Mucosa of stomach (tissue), 1 donor: ENCODE measurements at regions not wholly inside any gene's neighbourhood (a gene's known extent, or its start where the extent isn't known, plus 50 kb on each side); places are given as distances from the start of the nearest gene placed in this dataset.

ENCODE experiments used
- H3K27me3 ChIP-seq: one replicate; pipeline ENCODE4 v1.7.0; 2013; ENCODE audit warnings: mild to moderate bottlenecking, low read length; ENCODE audit not compliant: control insufficient read depth, insufficient read depth
- H3K36me3 ChIP-seq: one replicate; pipeline ENCODE4 v1.7.0; 2013; ENCODE audit warnings: low read length; ENCODE audit not compliant: control insufficient read depth, insufficient read depth
- H3K4me1 ChIP-seq: one replicate; pipeline ENCODE4 v1.7.0; 2013; ENCODE audit warnings: mild to moderate bottlenecking, low read length; ENCODE audit not compliant: control insufficient read depth, insufficient read depth
- H3K4me3 ChIP-seq: one replicate; pipeline ENCODE4 v1.7.0; 2013; ENCODE audit warnings: low read length
- H3K9ac ChIP-seq: one replicate; pipeline ENCODE4 v1.7.0; 2013; ENCODE audit warnings: mild to moderate bottlenecking, low read length, moderate library complexity
- H3K9me3 ChIP-seq: one replicate; pipeline ENCODE4 v1.7.0; 2013; ENCODE audit warnings: mild to moderate bottlenecking, low read length, moderate library complexity; ENCODE audit not compliant: control insufficient read depth
- donor health status: Pancreatic carcinoma.

DNA sequence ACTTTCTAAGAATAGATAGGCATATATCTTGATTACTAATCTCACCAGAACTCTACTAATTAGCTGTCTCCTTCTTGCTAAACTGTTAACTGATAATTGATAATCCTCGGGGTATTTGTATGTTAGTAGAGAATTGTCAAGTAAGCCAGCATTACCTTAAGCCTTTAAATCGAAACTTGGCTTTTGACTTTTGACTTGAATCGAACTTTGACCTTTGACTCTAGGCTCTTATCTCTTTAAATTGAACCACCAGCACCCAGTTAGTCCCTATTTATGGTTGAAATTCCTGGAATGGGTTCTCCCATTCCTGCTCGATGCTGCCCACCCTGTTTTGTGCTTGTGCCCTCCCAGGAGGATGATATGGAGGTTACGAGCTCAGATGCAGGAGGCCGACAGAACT lies 244.4 kb downstream of the TGFB2 start:
- Histone ChIP-seq H3K4me1 (peaks cover 15% of the 10 kb centered on the region), H3K36me3 (no peaks in the 10 kb centered on the region), H3K9ac (no peak overlapping the region), H3K9me3 (no peaks in the 10 kb centered on the region), H3K27me3 (no peaks in the 10 kb centered on the region), H3K4me3 (no peak overlapping the region)

DNA sequence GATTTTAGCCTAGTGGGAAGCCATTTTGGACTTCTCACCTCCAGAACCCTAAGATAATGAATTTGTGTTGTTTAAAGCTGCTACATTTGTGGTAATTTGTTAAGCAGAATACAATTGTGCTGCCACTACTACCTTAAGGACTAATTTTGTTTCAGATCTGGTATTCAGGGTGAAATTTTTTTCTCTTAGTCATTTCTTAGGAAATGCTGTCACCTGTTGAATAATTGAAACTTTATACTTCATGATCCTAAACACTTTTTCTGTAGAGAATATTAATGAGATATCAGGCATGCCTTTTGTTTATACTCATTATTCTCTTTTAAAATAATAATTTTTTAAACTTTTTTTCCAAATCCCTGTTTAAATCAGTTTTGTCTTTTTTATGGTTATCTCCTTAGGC lies 246.8 kb downstream of the TGFB2 start:
- H3K36me3 ChIP-seq: no peaks in the 10 kb centered on the region
- H3K4me1 ChIP-seq: no peaks in the 10 kb centered on the region
- H3K27me3 ChIP-seq: no peaks in the 10 kb centered on the region
- no peak overlapping the region for H3K9ac ChIP-seq
- H3K9me3 ChIP-seq: no peaks in the 10 kb centered on the region
- no peak overlapping the region for H3K4me3 ChIP-seq

DNA sequence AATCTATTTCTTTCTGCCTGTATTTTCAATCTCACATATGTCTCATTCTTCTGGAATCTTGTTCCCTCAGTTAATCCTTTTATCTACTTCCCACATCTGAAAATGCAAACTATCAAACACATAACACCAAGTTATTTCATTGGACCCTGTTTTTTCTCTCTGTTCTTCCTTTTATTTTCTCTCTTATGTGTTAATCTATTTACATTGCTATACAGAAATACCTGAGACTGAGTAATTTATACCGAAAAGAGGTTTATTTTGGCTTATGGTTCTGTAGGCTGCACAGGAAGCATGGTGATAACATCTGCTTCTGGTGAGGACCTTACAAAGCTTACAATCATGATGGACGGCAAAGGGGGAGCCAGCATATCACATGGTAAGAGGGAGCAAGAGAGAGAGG lies 247.6 kb downstream of the TGFB2 start:
- H3K9me3 ChIP-seq: no peaks in the 10 kb centered on the region
- no peak overlapping the region for H3K9ac ChIP-seq
- H3K4me1 ChIP-seq: no peaks in the 10 kb centered on the region
- H3K4me3 ChIP-seq: no peak overlapping the region
- no peaks in the 10 kb centered on the region for H3K27me3 ChIP-seq
- H3K36me3 ChIP-seq: no peaks in the 10 kb centered on the region

GRCh38 chr1:218600968-218601367 lies 255.8 kb downstream of the TGFB2 start:
- no peak overlapping the region for H3K4me3 ChIP-seq
- no peaks in the 10 kb centered on the region for H3K36me3 ChIP-seq
- no peaks in the 10 kb centered on the region for H3K27me3 ChIP-seq
- H3K9ac ChIP-seq: no peak overlapping the region
- no peaks in the 10 kb centered on the region for H3K4me1 ChIP-seq
- no peaks in the 10 kb centered on the region for H3K9me3 ChIP-seq

- Histone ChIP-seq H3K9me3 (no peaks in the 10 kb centered on the region), H3K4me1 (no peaks in the 10 kb centered on the region), H3K27me3 (no peaks in the 10 kb centered on the region), H3K36me3 (no peaks in the 10 kb centered on the region), H3K4me3 (no peak overlapping the region), H3K9ac (no peak overlapping the region)
Measured at GRCh38 chr1:218604217-218604616, 259.1 kb downstream of the TGFB2 start.

DNA sequence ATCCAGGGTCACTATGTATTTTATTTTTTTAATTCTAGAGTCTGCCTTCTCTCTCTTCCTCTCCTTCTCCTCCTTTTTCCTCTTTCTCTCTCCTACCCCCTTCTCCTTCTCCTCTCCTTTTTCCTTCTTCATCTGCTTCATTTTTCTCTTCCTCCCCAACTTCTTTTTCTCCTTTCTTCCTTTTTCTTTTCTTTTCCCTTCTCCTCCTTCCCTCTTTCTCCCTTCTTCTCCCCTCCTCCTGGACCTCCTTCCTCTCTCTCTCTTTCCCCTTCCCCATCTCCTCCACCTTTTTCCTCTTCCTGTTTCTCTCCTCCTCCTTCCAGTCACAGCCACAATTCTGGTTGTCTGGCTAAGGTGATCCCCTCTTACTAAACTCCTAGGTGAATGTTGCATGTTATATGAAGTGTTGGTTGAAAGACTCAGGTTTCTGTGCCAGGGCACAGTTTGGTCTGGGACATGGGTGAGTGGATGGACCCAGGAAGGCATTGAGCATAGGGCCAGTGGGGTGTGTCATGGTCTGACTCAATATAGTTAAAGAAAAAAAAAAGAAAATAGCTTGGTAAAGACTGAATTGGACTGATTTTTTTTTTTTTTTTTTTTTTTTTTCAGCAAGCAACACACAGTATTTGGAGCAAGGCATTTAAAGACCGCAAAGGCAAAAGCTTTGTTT lies 266.9 kb downstream of the TGFB2 start:
- Histone ChIP-seq H3K36me3 (no peaks in the 10 kb centered on the region), H3K9me3 (no peaks in the 10 kb centered on the region), H3K4me3 (no peak overlapping the region), H3K4me1 (peaks cover 3% of the 10 kb centered on the region), H3K9ac (no peak overlapping the region), H3K27me3 (no peaks in the 10 kb centered on the region)

- H3K9me3 ChIP-seq: no peaks in the 10 kb centered on the region
- H3K4me1 ChIP-seq: peaks cover 3% of the 10 kb centered on the region
- H3K27me3 ChIP-seq: no peaks in the 10 kb centered on the region
- no peak overlapping the region for H3K4me3 ChIP-seq
- no peak overlapping the region for H3K9ac ChIP-seq
- H3K36me3 ChIP-seq: no peaks in the 10 kb centered on the region
Measured at GRCh38 chr1:218613105-218613504, 268.0 kb downstream of the TGFB2 start.

DNA sequence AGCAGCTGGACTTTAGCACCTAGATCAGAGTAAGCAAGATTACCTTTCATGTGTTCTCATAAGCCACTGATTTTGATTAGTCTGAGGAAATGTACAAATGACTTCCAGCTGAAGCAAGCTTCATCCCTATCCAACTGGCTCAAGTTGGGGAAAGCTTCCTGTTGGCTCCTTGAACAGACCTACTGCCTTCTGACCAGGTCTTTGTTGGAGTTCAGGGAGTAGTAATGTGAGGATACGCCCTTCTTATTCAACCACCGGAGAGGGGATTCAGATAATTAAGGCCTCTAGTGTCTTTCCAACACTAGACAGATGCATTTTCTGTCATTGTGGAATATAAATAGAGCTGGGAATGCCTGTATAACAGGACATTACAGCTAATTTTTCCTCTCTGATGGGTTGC lies 268.9 kb downstream of the TGFB2 start:
- no peak overlapping the region for H3K9ac ChIP-seq

GRCh38 chr1:218616681-218617080 lies 271.5 kb downstream of the TGFB2 start:
- Histone ChIP-seq H3K36me3 (no peaks in the 10 kb centered on the region), H3K27me3 (no peaks in the 10 kb centered on the region), H3K4me1 (peaks cover 3% of the 10 kb centered on the region), H3K9ac (no peak overlapping the region), H3K9me3 (no peaks in the 10 kb centered on the region), H3K4me3 (no peak overlapping the region)

More for the DNA sequence above, 268.9 kb downstream of the TGFB2 start:
- Histone ChIP-seq H3K36me3 (no peaks in the 10 kb centered on the region), H3K4me1 (peaks cover 3% of the 10 kb centered on the region), H3K4me3 (no peak overlapping the region), H3K27me3 (no peaks in the 10 kb centered on the region), H3K9me3 (no peaks in the 10 kb centered on the region)

- no peak overlapping the region for H3K4me3 ChIP-seq
- H3K27me3 ChIP-seq: no peaks in the 10 kb centered on the region
Measured at GRCh38 chr1:218617986-218618385, 272.9 kb downstream of the TGFB2 start.

GRCh38 chr1:218620956-218621355 lies 275.8 kb downstream of the TGFB2 start:
- H3K27me3 ChIP-seq: no peaks in the 10 kb centered on the region
- H3K36me3 ChIP-seq: no peaks in the 10 kb centered on the region
- no peaks in the 10 kb centered on the region for H3K4me1 ChIP-seq
- H3K9me3 ChIP-seq: no peaks in the 10 kb centered on the region
- H3K9ac ChIP-seq: no peak overlapping the region
- no peak overlapping the region for H3K4me3 ChIP-seq

More at GRCh38 chr1:218617986-218618385, 272.9 kb downstream of the TGFB2 start:
- no peaks in the 10 kb centered on the region for H3K9me3 ChIP-seq
- H3K9ac ChIP-seq: no peak overlapping the region
- peaks cover 3% of the 10 kb centered on the region for H3K4me1 ChIP-seq
- no peaks in the 10 kb centered on the region for H3K36me3 ChIP-seq

- H3K4me3 ChIP-seq: no peak overlapping the region
- no peaks in the 10 kb centered on the region for H3K36me3 ChIP-seq
- H3K9me3 ChIP-seq: no peaks in the 10 kb centered on the region
- H3K4me1 ChIP-seq: no peaks in the 10 kb centered on the region
- no peak overlapping the region for H3K9ac ChIP-seq
- H3K27me3 ChIP-seq: no peaks in the 10 kb centered on the region
Measured at GRCh38 chr1:218624052-218624451, 278.9 kb downstream of the TGFB2 start.

GRCh38 chr1:218625393-218625792 lies 280.3 kb downstream of the TGFB2 start:
- H3K4me1 ChIP-seq: no peaks in the 10 kb centered on the region
- no peaks in the 10 kb centered on the region for H3K36me3 ChIP-seq
- H3K27me3 ChIP-seq: no peaks in the 10 kb centered on the region
- no peaks in the 10 kb centered on the region for H3K9me3 ChIP-seq
- no peak overlapping the region for H3K9ac ChIP-seq
- H3K4me3 ChIP-seq: no peak overlapping the region
